Left ventricle myocardium inferior (tissue), 1 donor: ENCODE measurements at regions not wholly inside any gene's neighbourhood (a gene's known extent, or its start where the extent isn't known, plus 50 kb on each side); places are given as distances from the start of the nearest gene placed in this dataset.

Source experiments
- DNase-seq: peaks from one replicate; pipeline ENCODE4 v3.0.0-alpha.2; 2020
- H3K27ac ChIP-seq: fragments of 200-600 bp; replicated peaks from 2 replicates; pipeline ENCODE4 v1.8.0; 2021
- H3K27me3 ChIP-seq: fragments of 200-600 bp; 2 replicates; pipeline ENCODE4 v1.8.0; 2021; ENCODE audit warnings: low read depth
- H3K36me3 ChIP-seq: fragments of 200-600 bp; 2 replicates; pipeline ENCODE4 v1.8.0; 2021
- H3K4me1 ChIP-seq: fragments of 200-600 bp; 2 replicates; pipeline ENCODE4 v1.8.0; 2021
- H3K4me3 ChIP-seq: fragments of 200-600 bp; 2 replicates; pipeline ENCODE4 v1.8.0; 2021; ENCODE audit warnings: mild to moderate bottlenecking, moderate library complexity
- H3K9me3 ChIP-seq: fragments of 200-600 bp; replicated peaks from 2 replicates; pipeline ENCODE4 v1.8.0; 2021
- intact Hi-C: fragments of 100-400 bp; cut with micrococcal nuclease; formaldehyde crosslinking; loops from one replicate; pipeline ENCODE4 v1.11.0; 2022
- TF ChIP-seq, protein P1 (sequence below): fragments of 200-600 bp; IDR thresholded peaks from 2 replicates; pipeline ENCODE4 v1.8.0; 2021; ENCODE audit warnings: antibody characterized with exemption, mild to moderate bottlenecking, borderline replicate concordance
- donor health status: DM: no; HTN: yes; CAD: no; lungs with severe emphysema.

GRCh38 chr18:27419646-27420045, 234.5 kb upstream of the CHST9 start:
- no peak for DNase-seq
- H3K9me3 ChIP-seq, result no peaks in the 10 kb centered on the region
- no peaks in the 10 kb centered on the region for H3K27me3 ChIP-seq
- no peak overlapping the region for H3K4me3 ChIP-seq
- intact Hi-C loops, result no loop called here
- no peak overlapping the region for H3K27ac ChIP-seq
- no peaks in the 10 kb centered on the region for H3K4me1 ChIP-seq
- TF ChIP-seq, protein P1, sequence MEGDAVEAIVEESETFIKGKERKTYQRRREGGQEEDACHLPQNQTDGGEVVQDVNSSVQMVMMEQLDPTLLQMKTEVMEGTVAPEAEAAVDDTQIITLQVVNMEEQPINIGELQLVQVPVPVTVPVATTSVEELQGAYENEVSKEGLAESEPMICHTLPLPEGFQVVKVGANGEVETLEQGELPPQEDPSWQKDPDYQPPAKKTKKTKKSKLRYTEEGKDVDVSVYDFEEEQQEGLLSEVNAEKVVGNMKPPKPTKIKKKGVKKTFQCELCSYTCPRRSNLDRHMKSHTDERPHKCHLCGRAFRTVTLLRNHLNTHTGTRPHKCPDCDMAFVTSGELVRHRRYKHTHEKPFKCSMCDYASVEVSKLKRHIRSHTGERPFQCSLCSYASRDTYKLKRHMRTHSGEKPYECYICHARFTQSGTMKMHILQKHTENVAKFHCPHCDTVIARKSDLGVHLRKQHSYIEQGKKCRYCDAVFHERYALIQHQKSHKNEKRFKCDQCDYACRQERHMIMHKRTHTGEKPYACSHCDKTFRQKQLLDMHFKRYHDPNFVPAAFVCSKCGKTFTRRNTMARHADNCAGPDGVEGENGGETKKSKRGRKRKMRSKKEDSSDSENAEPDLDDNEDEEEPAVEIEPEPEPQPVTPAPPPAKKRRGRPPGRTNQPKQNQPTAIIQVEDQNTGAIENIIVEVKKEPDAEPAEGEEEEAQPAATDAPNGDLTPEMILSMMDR, result no peak
- no peaks in the 10 kb centered on the region for H3K36me3 ChIP-seq

DNA sequence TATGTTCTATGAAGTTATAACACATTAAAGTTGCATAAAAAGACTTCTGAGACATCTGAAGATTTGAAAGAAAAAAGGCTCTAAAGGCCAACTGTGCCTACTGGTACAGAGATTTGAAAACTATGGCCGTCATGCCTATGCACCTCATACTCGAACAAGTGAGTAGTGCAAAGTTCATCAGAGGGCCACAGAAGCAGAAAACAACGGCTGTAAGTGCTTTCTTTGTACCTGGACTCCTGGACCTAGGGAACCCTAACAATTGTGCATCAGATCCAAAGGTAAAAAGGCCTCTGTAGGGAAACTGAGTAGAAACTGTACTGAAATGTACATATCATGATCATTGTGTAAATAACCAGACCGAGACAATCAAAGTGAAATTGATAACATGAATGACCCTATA, 230.4 kb upstream of the CHST9 start:
- Histone ChIP-seq H3K4me3 (no peak overlapping the region), H3K4me1 (no peaks in the 10 kb centered on the region), H3K9me3 (peaks cover 4% of the 10 kb centered on the region), H3K27me3 (no peaks in the 10 kb centered on the region), H3K36me3 (no peaks in the 10 kb centered on the region), H3K27ac (no peak overlapping the region)
- intact Hi-C loops, result no loop called here
- no peak for DNase-seq
- TF ChIP-seq, protein P1, result no peak

DNA sequence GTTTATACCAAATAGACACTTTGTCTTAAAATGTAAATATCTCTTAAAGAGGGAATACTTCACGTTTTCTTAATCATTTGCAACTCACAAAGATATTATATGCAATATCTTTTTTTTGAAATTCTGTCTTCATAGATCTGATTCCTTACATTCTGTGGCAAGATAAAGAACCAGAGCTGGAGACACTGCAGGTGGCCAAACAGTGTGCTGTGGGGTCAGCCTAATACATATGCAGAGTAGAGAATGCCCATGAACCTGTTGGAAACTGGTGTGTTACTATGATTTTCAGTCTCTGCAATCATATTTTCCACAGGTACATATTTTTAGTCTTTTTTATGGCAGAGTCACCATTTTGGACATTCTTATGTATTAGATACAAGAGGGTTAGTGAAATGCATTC, 229.6 kb upstream of the CHST9 start:
- DNase-seq, result no peak
- H3K27ac ChIP-seq, result peak overlapping the region; percentile 47
- intact Hi-C loops, result no loop called here
- peaks cover 4% of the 10 kb centered on the region for H3K9me3 ChIP-seq
- no peaks in the 10 kb centered on the region for H3K4me1 ChIP-seq
- no peaks in the 10 kb centered on the region for H3K27me3 ChIP-seq
- TF ChIP-seq, protein P1, result no peak
- H3K4me3 ChIP-seq, result no peak overlapping the region
- no peaks in the 10 kb centered on the region for H3K36me3 ChIP-seq

DNA sequence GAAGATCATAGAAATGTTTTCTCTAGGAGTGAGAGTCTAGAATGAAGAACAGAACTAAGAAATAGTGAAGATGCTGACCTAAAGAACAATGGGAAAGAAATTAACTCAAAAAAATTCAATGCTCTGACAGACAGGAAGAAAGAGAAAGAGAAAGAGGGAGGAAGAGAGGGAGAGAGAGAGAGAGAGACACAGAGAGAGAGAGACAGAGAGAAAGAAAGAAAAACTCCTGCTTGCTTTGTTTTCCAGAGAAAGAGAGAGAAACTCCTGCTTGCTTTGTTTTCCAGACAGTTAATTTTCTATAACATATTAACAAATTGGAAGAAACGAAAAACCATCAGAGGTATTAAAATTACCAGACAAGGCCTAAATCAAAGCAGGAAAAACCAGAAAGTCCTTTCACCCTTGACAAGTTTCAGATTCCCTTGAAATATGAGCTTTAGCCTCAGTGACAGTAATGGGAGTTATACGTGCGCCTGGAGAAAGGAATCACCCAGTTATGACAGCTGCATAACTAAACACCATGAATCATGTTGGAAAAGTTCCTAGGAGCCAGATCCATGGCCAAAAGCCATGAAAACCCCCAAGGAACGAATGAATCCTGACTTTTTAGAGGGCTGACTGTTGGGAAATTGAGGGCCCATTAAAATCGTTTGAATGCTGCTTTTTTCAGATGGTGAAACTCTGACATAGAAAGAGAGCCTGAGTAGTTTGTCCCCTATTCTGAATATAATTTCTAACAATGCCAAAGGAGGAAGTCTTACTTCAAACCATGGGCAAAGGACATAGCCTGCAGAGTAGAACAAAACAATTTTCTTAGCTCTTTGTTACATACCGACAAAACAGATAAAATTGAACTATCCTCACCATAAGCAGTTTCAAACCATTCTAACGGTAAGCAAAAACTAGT, 228.6 kb upstream of the CHST9 start:
- H3K36me3 ChIP-seq, result no peaks in the 10 kb centered on the region
- H3K27me3 ChIP-seq, result no peaks in the 10 kb centered on the region
- H3K27ac ChIP-seq, result peak overlapping the region; percentile 47
- intact Hi-C loops, result no loop called here
- no peaks in the 10 kb centered on the region for H3K4me1 ChIP-seq
- no peak for DNase-seq
- no peak overlapping the region for H3K4me3 ChIP-seq
- TF ChIP-seq, protein P1, result no peak
- peaks cover 4% of the 10 kb centered on the region for H3K9me3 ChIP-seq

- H3K4me1 ChIP-seq, result no peaks in the 10 kb centered on the region
- intact Hi-C loops, result no loop called here
- no peaks in the 10 kb centered on the region for H3K27me3 ChIP-seq
- DNase-seq, result no peak
- TF ChIP-seq, protein P1, result no peak
- H3K9me3 ChIP-seq, result peaks cover 4% of the 10 kb centered on the region
- no peak overlapping the region for H3K4me3 ChIP-seq
- H3K27ac ChIP-seq, result no peak overlapping the region
- H3K36me3 ChIP-seq, result no peaks in the 10 kb centered on the region
These were observed 227.4 kb upstream of the CHST9 start for GRCh38 chr18:27412556-27412955.
